Skeletal muscle cell (primary cell): ENCODE measurements at regions not wholly inside any gene's neighbourhood (a gene's known extent, or its start where the extent isn't known, plus 50 kb on each side); places are given as distances from the start of the nearest gene placed in this dataset.

Experiments used
- DNase-seq: peaks from one replicate; pipeline ENCODE4 v3.0.0-alpha.2; 2010; ENCODE audit warnings: low read depth
- H3K4me3 ChIP-seq: 2 replicates; pipeline ENCODE4 v1.5.1; 2011; ENCODE audit warnings: low read depth, mild to moderate bottlenecking, control low read depth, low read length, moderate library complexity

DNA sequence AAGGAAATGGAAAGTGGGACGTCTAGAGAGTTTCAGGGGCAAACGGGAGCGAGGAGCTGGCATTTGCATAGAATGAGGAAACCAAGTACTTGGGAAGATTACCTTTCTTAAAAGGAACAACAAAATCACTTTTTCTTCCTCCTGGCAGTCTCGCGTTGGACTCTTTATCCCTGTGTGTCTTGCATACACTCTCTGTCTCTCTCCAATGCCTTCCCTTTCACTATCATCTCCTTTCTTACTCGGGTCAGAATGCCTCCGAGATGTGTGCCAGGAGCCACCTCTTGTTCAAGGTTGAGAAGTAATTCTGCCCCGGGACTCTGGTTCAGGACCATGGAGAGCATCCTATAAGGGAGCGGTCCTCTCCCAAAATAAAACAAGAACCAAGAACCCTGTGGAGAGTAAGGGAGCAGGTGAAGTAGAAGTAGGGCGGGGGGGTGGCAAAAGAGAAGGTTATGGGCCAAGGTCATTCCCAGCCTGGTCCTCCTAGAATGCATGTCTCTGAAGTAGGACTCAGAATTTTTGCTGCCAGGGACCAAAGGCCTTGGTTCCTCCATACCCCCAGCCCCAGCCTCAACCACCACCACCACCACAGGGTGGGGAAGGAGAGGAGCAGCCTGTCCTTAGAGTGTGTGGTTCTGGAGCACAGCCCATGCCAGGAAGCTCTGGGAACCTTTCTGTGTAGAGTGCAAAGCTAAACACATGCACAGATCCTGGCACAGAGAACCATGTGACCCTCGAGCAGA, 72.1 kb upstream of the ARAP3 start:
- H3K4me3 ChIP-seq = no peak overlapping the region
- DNase-seq = no peak

GRCh38 chr5:141753143-141753970, 71.3 kb upstream of the ARAP3 start:
- H3K4me3 ChIP-seq = no peak overlapping the region

GRCh38 chr5:141747152-141748141, 65.4 kb upstream of the ARAP3 start:
- DNase-seq = peak; percentile 11
- H3K4me3 ChIP-seq = no peak overlapping the region

More at GRCh38 chr5:141753143-141753970, 71.3 kb upstream of the ARAP3 start:
- DNase-seq = no peak

DNA sequence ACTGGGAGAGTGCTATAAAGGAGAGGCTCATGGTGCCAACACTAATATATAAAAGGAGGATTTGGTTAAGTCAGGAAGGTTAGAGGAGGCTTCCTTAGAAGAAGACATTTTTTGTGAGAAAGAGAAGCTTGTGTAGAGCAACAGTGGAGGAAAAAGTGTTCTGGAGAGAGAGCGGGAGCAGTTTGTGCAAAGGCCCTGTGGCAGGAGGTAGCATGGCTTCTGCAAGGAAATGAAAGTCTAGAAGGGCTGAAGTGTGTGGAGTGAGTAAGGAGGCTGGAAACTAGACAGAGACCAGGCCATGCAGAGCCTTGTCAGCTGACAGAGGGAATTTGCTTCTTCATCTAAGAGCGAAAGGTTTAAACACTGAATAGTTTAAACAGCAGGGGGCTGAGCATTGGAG, 64.4 kb upstream of the ARAP3 start:
- H3K4me3 ChIP-seq = no peak overlapping the region
- DNase-seq = no peak

DNA sequence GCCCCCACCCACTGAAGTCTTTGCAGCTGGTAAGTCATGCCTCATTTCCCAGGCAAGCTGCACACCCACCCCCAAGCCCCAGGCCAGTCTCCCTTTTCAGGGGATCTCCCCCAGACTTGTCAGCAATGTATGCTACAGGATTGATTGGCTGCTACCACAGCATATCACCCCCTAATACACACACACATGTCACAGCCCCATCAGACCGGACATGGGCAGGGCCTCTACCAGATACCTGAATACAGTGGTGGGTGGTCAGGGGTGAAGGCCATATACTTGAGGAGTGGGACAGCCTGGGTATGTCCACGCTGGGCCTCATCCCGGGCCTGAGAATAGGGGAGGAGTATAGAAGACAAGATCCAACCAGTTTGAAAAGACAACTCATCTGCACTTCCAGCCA, 63.4 kb upstream of the ARAP3 start:
- DNase-seq = no peak

GRCh38 chr5:141743866-141744272, 61.8 kb upstream of the ARAP3 start:
- no peak overlapping the region for H3K4me3 ChIP-seq
- DNase-seq = no peak

More for the DNA sequence above, 63.4 kb upstream of the ARAP3 start:
- H3K4me3 ChIP-seq = no peak overlapping the region

DNA sequence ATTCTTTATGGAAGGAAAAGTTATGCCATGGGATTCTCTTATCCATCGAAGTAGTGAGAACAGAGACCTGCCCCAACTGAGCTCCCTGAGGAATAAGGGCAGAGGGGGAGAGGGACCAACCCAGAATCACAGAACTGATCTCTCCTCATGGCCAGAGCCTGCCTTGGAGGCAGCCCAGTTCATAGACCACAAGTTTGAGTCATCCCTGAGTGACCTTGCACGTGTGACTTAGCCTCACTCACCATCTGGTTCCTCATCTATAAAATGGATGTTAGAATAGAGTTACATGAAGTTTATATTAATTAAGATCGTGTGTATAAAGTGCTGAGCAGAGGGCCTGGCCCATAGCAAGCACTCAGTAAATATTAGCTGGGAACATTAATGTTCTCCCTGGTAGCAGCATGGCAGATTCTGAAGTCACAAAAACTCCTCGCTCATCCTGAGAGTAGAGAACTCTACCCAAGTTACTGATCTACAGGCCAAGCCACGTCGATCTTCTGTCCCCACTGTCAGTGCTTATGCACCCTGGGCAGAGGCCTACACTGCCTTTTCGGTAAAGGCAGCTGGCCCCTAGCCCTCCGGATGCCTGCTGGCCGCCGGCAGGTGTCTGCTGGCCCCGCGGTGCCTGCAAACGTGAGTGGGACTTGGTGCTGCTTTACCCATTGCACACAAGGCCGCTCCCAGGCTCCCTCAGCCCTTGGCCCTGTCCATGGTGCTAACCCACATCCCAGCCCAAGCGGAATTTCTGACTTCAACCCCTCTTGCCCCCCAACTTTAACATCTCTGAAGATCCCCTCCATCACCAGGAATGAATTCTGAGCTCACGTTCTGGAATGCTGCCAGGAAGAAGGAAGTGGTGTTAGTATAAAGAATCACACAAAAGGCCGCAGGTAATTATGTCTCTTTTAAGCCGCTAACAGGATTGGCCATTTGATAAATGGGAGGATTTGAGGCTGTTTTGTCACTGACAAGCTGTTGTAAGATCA, 61.1 kb upstream of the ARAP3 start:
- no peak for DNase-seq

DNA sequence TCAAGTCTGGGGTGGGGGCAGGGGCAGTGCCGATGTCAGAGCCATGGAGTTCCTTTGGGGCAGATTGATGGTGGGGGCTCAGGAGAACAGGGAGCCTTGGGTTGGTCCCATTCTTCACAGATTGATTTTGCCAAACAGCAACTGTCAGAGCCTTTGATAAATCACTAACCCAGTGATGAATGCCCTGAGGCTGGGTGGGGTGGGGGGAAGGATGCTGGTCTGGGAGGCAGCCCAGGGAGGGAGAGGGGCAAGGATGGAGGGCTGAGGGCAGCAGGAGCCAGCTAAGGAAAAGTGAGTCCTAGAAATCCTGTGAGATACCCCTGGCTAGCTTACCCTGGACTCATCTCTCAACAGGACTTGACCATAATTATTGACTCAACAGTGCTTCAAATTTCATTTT, 60.1 kb upstream of the ARAP3 start:
- H3K4me3 ChIP-seq = no peak overlapping the region
- no peak for DNase-seq

More for the DNA sequence above, 61.1 kb upstream of the ARAP3 start:
- H3K4me3 ChIP-seq = no peak overlapping the region

GRCh38 chr5:141740885-141741284, 58.9 kb upstream of the ARAP3 start:
- H3K4me3 ChIP-seq = no peak overlapping the region
- DNase-seq = no peak

DNA sequence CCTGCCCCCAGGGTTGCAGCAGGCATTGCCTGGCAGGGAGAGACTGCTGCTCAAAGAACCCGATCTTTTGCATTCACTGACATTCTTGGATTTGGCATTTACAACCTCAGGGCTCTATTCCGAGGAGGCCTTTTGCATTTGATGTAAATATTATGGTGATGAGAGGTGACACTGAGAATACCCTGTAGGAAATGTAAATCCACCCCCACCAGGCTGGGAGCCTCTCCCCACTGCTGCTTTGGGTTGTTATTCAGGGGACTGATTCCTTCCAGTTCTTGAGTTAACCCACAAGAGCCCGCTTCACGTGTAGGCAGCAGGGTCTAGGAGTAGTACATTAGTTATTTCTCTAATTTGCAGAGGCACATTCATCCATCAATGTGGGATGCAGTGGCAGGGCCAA, 55.5 kb upstream of the ARAP3 start:
- DNase-seq = no peak

GRCh38 chr5:141735823-141736222, 53.8 kb upstream of the ARAP3 start:
- no peak overlapping the region for H3K4me3 ChIP-seq
- no peak for DNase-seq

More for the DNA sequence above, 55.5 kb upstream of the ARAP3 start:
- no peak overlapping the region for H3K4me3 ChIP-seq

DNA sequence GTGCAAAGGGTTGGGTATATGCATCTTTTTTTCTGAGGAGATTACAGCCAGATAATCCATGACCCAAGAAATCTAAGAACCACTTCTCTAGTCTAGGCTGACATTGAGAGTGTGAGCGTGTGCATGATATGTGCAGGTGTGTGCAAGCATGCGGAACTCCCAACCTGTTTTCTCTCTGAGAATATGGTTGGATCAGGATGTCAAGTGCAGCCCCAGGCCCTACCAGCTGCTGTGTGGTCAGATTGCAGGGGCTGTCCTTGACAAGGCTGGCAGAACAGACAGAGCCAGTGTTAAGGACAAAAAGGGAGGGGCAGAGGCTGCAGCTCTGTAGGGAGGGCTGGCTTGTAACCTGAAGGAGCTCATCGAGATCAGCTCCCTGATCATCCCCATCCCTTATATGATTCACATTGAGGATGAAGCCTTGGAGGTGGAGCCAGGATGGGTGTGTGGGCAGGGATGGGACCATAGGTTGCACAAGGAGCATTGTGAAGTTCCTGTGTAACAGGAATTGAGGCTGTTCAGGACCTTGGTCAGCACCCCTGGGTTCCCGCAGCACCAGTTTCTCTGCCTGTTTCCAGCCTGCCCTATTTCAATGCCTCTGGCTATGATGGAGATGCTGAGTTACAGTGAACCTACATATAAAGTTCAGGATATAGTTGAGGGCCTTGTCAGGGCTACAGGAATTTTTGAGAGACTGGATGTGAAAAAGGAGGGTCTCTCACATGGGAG, 52.6 kb upstream of the ARAP3 start:
- H3K4me3 ChIP-seq = no peak overlapping the region
- DNase-seq = peak; percentile 8

DNA sequence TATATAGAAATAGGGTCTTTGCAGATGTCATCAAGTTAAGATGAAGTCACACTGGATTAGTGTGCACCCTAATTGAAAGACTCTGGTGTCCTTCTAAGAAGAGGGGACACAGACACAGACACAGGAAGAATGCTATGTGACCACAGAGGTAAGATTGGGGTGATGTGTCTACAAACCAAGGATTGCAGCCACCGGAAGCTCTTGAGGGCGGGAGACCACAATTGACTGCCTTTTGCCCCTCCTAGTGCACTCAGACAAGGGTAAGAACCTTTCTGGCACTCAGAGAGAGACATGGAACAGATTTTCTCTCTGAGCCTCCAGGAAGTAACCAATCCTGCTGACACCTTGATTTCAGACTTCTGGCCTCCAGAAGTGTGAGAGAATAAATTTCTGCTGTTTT, 51.2 kb upstream of the ARAP3 start:
- no peak overlapping the region for H3K4me3 ChIP-seq
- DNase-seq = no peak

DNA sequence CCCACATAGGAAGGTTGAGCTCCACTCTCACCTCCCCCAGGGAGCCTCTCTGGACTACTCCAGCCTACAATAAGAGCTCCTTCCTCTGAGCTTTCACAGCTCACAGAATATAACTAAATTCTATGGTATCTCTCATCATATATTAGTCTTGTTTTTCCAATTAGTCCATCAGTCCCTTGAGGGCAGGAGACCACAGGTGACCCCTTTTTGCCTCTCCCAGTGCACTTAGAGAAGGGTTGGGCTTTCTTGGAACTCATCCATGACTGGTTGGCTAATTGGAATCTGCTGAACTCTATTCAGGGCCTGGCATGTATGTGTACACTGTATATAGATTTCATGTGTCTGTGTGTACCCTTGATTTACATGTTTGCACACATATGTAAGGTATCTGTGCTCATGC, 50.4 kb upstream of the ARAP3 start:
- DNase-seq = no peak
- H3K4me3 ChIP-seq = no peak overlapping the region
